ENCODE measurements at regions not wholly inside any gene's neighbourhood (a gene's known extent, or its start where the extent isn't known, plus 50 kb on each side); places are given as distances from the start of the nearest gene placed in this dataset.

DNA sequence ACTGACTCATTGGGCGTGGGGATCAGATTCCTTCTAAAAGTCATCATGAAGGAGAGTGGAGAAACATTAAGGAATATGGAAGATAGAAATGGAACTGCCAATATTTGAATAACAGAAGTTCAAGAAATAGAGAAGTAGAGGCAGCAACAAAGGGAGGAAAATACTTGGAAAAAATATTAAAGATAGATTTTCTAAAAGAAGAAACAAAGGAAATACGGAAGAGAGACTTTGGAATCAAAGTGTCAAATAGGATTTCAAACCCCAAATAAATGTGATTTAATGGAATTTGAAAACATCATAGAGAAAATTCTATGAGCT is 605.1 kb upstream of the KLF4 start:
- no peaks in the 10 kb centered on the region for H3K4me1 Mint-ChIP-seq
- H3K4me3 Mint-ChIP-seq, result no peak overlapping the region
- POLR2A ChIA-PET, result no interaction called here
- H3K27me3 Mint-ChIP-seq, result peaks cover 0 to 2% (median 0%) of the 10 kb centered on the region in 5 donors
- peaks cover 0 to 8% (median 0%) of the 10 kb centered on the region in 3 donors for H3K36me3 Mint-ChIP-seq
- no peak overlapping the region for H3K27ac Mint-ChIP-seq
- peaks cover 0 to 15% (median 3%) of the 10 kb centered on the region in 9 donors for H3K9me3 Mint-ChIP-seq
- ATAC-seq, result no peak
- no peak for DNase-seq

DNA sequence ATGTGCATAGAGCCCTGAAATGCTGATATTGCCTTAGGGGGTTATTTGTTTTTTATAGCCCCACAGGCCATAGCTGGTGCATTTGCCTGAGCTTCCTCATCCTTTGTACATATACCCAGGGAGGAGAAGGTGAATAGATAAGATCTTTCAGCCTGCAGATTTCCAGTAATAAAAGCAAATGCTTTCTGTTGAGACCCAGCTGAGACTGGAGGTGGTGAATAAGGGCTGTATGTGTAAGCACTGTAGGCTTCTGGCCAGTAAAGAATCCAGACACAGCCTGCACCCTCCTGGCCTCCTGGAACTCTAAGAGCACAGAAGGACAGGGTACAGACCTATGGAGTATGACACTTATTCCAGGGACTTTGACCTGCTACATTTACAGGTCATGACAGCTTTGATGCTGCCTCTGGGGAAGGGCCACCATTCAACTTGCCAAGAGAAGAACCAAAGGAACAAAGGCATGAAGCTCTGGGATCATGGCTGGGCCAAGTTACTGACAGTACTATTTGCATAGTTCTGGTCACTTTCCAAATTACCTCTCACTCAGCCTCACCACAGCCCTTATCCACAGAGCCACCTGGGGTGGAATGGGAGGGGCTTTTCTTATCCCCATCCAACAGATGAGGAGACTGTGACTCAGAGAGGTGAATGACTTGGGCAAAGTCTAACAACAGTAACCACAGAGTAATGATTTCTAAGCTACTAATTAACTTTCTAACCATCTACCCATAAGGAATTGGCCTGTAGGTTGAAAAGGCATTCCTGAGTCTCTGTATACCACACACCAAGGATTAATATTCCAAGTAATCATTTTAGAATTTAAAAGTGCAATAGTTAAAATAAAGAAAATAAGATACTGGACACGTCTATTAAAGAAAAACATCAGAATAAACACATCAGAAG is 604.5 kb upstream of the KLF4 start:
- no peaks in the 10 kb centered on the region for H3K4me1 Mint-ChIP-seq
- H3K27me3 Mint-ChIP-seq, result peaks cover 0 to 8% (median 0%) of the 10 kb centered on the region in 5 donors
- ATAC-seq (no peak), DNase-seq (no peak)
- no peak overlapping the region for H3K4me3 Mint-ChIP-seq
- no peak overlapping the region for H3K27ac Mint-ChIP-seq
- POLR2A ChIA-PET, result no interaction called here
- peaks cover 0 to 21% (median 3%) of the 10 kb centered on the region in 9 donors for H3K9me3 Mint-ChIP-seq
- peaks cover 0 to 8% (median 0%) of the 10 kb centered on the region in 3 donors for H3K36me3 Mint-ChIP-seq

DNA sequence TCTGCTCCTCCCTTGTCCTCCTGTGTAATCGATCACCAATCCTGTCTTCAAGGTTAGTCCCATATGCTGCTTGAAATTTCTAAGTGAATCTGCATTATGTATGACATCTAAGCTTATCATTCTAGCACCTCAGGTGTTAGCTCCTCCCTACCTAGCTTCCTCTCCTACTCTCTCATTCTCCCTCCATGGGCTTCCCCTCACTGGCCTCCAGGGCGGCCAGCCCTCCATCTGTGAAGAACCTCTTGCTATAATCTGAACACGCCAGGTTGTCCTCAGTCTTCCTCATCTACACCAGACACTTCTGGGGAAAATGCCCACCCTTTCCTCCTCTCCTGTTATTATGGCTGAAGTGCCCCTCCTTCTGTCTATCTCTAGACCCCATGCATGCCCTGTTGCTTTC is 599.3 kb upstream of the KLF4 start:
- ATAC-seq, result no peak

DNA sequence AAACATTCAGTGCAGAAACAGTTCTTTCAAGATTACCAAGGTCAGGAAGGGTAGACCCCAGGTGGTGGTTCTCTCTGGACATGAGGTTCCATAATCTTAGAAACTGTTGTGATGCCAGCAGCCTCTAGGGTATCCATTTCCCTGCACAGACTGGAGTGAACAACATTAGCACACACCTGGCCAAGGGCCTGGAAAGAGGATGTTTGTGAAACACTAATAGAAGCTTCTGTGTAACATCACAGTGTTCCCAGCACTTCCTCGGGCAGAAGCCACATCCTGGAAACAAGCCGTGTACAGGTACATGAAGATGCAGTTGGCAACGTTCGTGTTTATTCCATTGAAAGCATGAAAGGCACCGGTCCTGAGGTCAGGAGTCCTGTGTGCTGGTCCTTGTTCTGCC is 598.2 kb upstream of the KLF4 start:
- POLR2A ChIA-PET, result no interaction called here
- DNase-seq, result no peak
- Mint-ChIP-seq H3K9me3 (peaks cover 0 to 33% (median 8%) of the 10 kb centered on the region in 9 donors), H3K4me3 (no peak overlapping the region), H3K36me3 (peaks cover 0 to 8% (median 0%) of the 10 kb centered on the region in 3 donors), H3K27me3 (peaks cover 0 to 20% (median 0%) of the 10 kb centered on the region in 5 donors), H3K4me1 (no peaks in the 10 kb centered on the region), H3K27ac (no peak overlapping the region)
- ATAC-seq, result no peak

More for the DNA sequence above, 599.3 kb upstream of the KLF4 start:
- Mint-ChIP-seq H3K27me3 (peaks cover 0 to 15% (median 0%) of the 10 kb centered on the region in 5 donors), H3K36me3 (peaks cover 0 to 8% (median 0%) of the 10 kb centered on the region in 3 donors), H3K4me3 (no peak overlapping the region), H3K27ac (no peak overlapping the region), H3K4me1 (no peaks in the 10 kb centered on the region), H3K9me3 (peaks cover 0 to 33% (median 6%) of the 10 kb centered on the region in 9 donors)
- POLR2A ChIA-PET, result no interaction called here
- no peak for DNase-seq

DNA sequence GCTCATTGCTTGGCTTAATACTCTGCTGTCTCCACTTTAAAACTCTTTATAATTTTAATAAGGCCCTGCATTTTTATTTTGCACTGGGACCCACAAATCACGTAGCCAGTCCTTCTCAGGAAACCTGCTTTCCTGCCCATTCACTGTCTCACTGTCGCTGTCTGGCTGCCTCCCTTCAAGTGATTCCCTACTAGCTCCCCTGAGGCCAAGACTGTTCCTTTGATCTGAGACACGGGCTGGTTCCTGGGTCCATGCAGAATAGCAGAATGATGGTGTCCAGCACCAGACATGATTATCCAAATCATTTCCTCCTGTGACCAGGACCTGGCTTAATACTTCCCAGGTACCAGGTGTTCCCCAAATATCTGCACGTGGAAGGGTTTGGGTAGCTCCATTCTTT is 597.1 kb upstream of the KLF4 start:
- Mint-ChIP-seq H3K27me3 (peaks cover 0 to 20% (median 0%) of the 10 kb centered on the region in 5 donors), H3K27ac (no peak overlapping the region)

DNA sequence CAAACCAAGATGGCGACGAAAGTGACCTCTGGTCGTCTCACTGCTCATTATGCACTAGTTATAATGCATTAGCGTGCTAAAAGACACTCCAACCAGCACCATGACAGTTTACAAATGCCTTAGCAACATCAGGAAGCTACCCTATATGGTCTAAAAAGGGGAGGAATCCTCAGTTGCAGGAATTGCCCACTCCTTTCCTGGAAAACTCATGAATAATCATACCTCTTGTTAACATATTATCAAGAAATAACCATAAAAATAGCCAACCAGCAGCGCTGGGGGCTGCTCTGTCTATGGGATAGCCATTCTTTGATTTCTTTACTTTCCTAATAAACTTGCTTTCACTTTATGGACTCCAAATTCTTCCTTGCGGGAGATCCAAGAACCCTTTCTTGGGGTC is 595.7 kb upstream of the KLF4 start:
- no peak overlapping the region for H3K4me3 Mint-ChIP-seq
- H3K36me3 Mint-ChIP-seq, result peaks cover 0 to 3% (median 0%) of the 10 kb centered on the region in 3 donors
- H3K9me3 Mint-ChIP-seq, result peaks cover 0 to 23% (median 6%) of the 10 kb centered on the region in 9 donors
- DNase-seq (no peak), ATAC-seq (no peak)
- POLR2A ChIA-PET, result no interaction called here
- H3K4me1 Mint-ChIP-seq, result no peaks in the 10 kb centered on the region
- H3K27me3 Mint-ChIP-seq, result peaks cover 0 to 20% (median 0%) of the 10 kb centered on the region in 5 donors
- no peak overlapping the region for H3K27ac Mint-ChIP-seq

More for the DNA sequence above, 597.1 kb upstream of the KLF4 start:
- Mint-ChIP-seq H3K4me3 (no peak overlapping the region), H3K4me1 (no peaks in the 10 kb centered on the region), H3K9me3 (peaks cover 0 to 33% (median 8%) of the 10 kb centered on the region in 9 donors), H3K36me3 (peaks cover 0 to 6% (median 0%) of the 10 kb centered on the region in 3 donors)
- ATAC-seq (no peak), DNase-seq (no peak)
- POLR2A ChIA-PET, result no interaction called here

DNA sequence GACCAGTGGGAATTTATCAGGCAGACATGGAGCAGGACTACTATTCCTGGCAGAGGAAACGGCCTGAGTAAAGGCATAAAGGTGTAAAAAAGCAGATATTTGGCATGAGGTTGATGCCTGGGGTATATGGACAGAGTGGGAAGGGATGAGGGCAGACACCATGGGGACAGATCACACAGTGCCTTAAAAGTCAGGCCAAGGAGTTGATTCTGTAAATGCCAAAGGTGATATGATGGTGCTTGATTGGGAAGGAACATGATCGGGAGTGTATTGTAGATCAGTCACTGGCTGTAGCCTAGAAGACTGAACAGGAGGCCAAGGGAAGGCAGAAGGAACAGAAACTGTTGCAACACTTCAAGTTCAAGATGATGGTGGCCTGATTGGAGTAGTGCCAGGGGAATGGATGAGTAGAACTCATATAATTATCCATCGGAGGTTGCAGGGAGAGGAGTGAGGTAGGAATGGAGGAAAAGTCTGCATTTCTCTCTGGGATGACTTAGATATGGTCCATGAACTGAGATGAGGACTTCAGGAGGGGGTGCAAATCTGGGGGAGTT is 594.3 kb upstream of the KLF4 start:
- Mint-ChIP-seq H3K4me3 (no peak overlapping the region), H3K9me3 (peaks cover 0 to 11% (median 5%) of the 10 kb centered on the region in 9 donors), H3K27ac (no peak overlapping the region), H3K36me3 (no peaks in the 10 kb centered on the region), H3K27me3 (peaks cover 0 to 15% (median 0%) of the 10 kb centered on the region in 5 donors), H3K4me1 (no peaks in the 10 kb centered on the region)
- DNase-seq (no peak), ATAC-seq (no peak)
- POLR2A ChIA-PET, result no interaction called here

DNA sequence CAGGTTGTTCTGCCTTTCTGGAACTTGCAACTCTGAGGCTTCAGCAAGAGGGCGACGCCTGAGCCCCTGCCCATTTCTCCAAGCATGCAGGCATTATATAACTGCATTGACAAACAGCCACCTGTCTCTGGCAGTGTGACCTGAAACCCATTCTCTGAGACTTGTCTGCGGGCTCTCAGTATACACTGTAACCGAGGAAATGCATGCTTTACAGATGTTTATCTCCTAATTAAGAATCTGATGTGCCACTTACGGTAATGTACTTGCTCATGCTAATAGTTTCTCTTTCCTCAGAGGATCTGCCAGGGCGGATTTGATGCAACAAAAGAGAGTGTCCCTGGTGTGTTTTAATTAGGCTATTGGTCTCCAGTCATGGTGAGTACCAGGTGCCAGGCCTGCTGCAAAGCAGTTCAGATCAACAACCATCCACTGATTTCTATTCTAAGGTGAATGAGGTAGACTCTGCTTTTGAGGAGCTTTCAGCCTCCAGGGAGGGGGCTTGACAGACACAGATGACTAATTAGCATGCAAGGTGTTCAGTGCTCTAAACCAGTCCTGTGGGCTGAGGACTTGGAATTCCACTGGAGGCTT is 593.7 kb upstream of the KLF4 start:
- Mint-ChIP-seq H3K4me3 (no peak overlapping the region), H3K9me3 (peaks cover 0 to 15% (median 7%) of the 10 kb centered on the region in 9 donors), H3K4me1 (no peaks in the 10 kb centered on the region), H3K36me3 (no peaks in the 10 kb centered on the region), H3K27me3 (peaks cover 0 to 21% (median 0%) of the 10 kb centered on the region in 5 donors), H3K27ac (no peak overlapping the region)
- no peak for DNase-seq
- POLR2A ChIA-PET, result no interaction called here
- no peak for ATAC-seq

DNA sequence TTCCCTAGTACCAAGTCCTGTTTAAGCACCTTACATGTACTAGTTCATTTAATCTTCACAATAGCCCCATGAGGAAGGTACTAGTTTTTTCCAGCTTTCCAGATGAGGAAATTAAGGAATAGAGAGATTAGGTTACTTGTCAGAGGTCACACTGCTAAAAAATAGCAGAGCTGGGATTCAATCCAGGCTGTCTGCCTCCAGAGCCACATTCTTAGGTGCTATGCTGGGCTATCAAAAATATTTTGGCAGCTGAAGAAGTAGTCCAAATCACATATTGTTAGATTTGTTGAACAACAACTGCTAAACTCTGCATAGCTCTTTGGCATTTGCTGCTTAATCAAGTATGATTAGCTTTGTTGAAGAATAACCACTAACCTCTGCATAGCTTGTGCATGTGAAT is 591.5 kb upstream of the KLF4 start:
- no peak for ATAC-seq
- H3K27me3 Mint-ChIP-seq, result peaks cover 0 to 26% (median 0%) of the 10 kb centered on the region in 5 donors
- no peaks in the 10 kb centered on the region for H3K36me3 Mint-ChIP-seq
- no peak for DNase-seq
- no peak overlapping the region for H3K27ac Mint-ChIP-seq
- no peak overlapping the region for H3K4me3 Mint-ChIP-seq
- peaks cover 0 to 2% (median 0%) of the 10 kb centered on the region in 4 donors for H3K4me1 Mint-ChIP-seq
- H3K9me3 Mint-ChIP-seq, result peaks cover 0 to 15% (median 7%) of the 10 kb centered on the region in 9 donors
- POLR2A ChIA-PET, result no interaction called here

DNA sequence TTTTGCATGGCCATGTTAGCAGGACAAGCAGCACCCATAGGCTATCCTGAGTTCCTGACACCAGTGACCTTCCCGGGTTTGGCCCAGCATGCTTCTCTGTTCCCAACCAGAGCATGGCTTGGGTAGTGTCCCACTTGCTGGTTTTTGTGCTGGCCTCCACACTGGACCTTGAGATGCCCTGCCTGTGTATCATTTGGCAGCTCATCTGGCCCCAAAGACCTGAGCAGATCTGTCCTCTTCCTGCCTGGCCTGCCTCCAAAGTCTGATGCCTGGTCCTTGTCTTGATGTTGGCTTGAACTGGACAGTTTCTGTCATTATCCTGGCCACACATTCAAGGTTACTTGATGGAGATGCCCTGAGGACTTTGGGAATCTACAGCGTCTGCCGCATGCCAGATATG is 590.7 kb upstream of the KLF4 start:
- DNase-seq, result no peak
- Mint-ChIP-seq H3K36me3 (no peaks in the 10 kb centered on the region), H3K4me1 (peaks cover 0 to 2% (median 0%) of the 10 kb centered on the region in 4 donors), H3K27me3 (peaks cover 0 to 23% (median 0%) of the 10 kb centered on the region in 5 donors), H3K4me3 (no peak overlapping the region), H3K27ac (no peak overlapping the region), H3K9me3 (peaks cover 0 to 15% (median 7%) of the 10 kb centered on the region in 9 donors)
- POLR2A ChIA-PET, result no interaction called here
- ATAC-seq, result no peak

DNA sequence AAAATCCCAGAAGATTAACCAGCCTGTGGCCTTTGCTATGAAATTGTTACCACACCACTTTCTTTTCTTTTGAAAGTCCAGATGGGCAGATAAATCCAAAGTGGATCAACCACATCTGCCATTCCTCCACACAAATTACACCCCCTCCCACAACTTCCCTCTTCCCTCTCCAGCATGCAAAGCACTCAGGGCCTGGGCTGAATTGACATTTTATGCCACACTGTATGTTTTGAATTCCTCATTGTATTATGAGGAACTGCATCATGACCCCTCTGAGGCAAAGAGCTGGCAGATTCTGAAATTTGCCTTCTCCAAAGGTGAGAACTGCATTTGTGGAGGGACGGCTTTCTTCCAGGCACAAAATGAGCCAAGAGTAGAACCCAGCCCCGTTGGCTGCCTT is 589.2 kb upstream of the KLF4 start:
- no peak overlapping the region for H3K4me3 Mint-ChIP-seq
- no peak for DNase-seq
- ATAC-seq, result no peak
- H3K27me3 Mint-ChIP-seq, result peaks cover 0 to 19% (median 0%) of the 10 kb centered on the region in 5 donors
- H3K4me1 Mint-ChIP-seq, result peaks cover 0 to 2% (median 0%) of the 10 kb centered on the region in 4 donors
- POLR2A ChIA-PET, result no interaction called here
- no peaks in the 10 kb centered on the region for H3K36me3 Mint-ChIP-seq
- peaks cover 0 to 15% (median 8%) of the 10 kb centered on the region in 9 donors for H3K9me3 Mint-ChIP-seq
- H3K27ac Mint-ChIP-seq, result no peak overlapping the region

DNA sequence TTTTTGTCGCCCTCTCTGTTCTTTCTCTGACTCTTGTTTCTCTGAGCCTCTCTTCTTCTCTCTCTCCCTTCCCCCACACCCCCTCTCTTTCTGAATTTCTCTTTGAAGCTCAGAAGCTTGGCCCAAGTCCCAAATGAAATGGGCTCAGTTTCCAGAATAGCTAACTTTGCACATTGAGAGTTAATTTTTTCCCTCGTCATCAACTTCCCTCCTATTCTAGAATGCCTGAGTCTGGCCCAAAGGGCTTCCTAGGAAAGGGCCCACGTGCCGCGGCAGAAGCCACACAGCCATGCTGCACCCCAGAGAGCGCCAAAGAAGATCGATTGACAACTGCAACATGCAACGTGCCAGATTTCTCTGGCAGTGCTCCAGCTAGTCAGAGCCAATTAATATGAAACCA is 588.8 kb upstream of the KLF4 start:
- Mint-ChIP-seq H3K36me3 (no peaks in the 10 kb centered on the region), H3K9me3 (peaks cover 0 to 15% (median 8%) of the 10 kb centered on the region in 9 donors), H3K27me3 (peaks cover 0 to 16% (median 0%) of the 10 kb centered on the region in 5 donors), H3K4me1 (peaks cover 0 to 2% (median 0%) of the 10 kb centered on the region in 4 donors), H3K4me3 (no peak overlapping the region), H3K27ac (no peak overlapping the region)
- DNase-seq (no peak), ATAC-seq (no peak)
- POLR2A ChIA-PET, result no interaction called here

DNA sequence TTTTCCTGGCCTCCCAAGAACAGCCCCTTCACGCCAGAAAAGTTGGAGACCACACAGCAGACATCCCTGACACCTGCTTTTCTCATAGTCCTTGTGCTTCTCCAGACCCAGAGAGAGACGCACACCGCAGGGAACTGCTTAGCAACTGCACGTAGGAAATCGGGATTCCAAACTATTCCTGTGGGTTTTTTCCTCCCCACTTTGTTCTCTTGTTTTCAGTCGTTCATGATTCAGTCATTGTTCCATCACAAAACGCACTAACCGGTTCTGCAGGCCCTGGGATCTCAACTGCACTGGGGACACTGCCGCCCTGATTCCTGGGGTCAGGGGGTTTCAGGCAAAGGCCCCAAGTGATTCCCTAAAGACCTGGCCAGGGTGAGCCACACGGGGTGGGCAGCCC is 588.0 kb upstream of the KLF4 start:
- Mint-ChIP-seq H3K36me3 (no peaks in the 10 kb centered on the region), H3K4me3 (no peak overlapping the region), H3K9me3 (peaks cover 0 to 15% (median 8%) of the 10 kb centered on the region in 9 donors), H3K27ac (no peak overlapping the region), H3K27me3 (peaks cover 0 to 16% (median 0%) of the 10 kb centered on the region in 5 donors), H3K4me1 (peaks cover 0 to 2% (median 0%) of the 10 kb centered on the region in 4 donors)
- ATAC-seq (no peak), DNase-seq (no peak)
- POLR2A ChIA-PET, result no interaction called here
